HG03159 (cell line): ENCODE measurements at regions not wholly inside any gene's neighbourhood (a gene's known extent, or its start where the extent isn't known, plus 50 kb on each side); places are given as distances from the start of the nearest gene placed in this dataset.
"Not testable (repeated sequence)": the region's sequence is repeated elsewhere in the genome, so short reads cannot be mapped to it uniquely, and the experiment has no call there.

Experiments used
- ATAC-seq: cut with Tn5 transposase; IDR thresholded peaks from one replicate; pipeline ENCODE4 v1.9.1; 2021; ENCODE audit warnings: mild to moderate bottlenecking, moderate library complexity; ENCODE audit not compliant: unreplicated experiment

DNA sequence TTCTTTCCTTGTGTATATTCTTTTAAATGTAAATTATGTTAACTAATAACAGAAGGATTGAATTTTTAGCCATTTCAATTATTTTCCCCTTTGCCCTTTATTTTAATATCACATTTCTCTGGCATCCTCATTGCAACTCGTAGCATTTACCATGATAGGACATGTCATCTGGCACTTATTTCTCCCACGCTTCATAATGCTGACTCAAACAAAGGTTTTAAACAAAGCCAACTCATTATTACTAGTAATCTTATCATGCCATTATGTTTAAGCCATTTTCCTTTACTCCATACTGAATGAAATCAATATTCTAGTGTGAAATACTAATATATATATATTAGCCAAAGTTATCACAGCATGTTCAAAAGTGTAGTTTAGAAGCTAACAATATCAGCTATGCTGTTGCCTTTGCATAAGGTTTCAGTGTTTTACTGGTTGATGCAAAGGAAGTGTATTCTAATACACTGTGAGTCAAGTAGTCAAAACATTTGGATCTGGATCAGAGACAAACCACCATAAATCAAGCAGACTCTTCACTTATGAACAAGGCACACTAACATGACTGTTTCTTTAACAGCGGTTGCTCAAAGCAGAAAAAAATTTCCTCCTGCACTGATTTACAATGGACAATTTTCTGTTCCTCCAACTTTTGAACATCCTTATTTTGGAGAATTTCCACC lies 281.6 kb downstream of the SLC7A11 start:
- no peak for ATAC-seq

DNA sequence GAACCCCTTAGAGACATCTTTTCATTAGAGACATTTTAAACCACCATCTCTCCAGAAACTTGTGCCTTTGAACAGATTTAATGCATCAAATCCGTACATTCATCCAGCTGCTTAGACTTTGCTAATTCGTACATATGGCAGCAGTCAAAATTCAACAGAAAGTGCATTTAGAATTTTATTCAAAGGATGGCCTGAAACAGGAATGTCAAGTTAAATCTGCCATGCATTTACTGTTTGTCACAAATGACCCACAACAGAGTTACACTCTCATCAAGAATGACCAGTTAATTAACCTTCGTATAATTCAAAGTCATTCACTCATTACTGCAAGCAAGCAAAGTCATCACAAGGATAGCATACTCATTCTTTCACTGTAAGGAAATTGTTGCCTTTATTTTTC lies 284.3 kb downstream of the SLC7A11 start:
- no peak for ATAC-seq

DNA sequence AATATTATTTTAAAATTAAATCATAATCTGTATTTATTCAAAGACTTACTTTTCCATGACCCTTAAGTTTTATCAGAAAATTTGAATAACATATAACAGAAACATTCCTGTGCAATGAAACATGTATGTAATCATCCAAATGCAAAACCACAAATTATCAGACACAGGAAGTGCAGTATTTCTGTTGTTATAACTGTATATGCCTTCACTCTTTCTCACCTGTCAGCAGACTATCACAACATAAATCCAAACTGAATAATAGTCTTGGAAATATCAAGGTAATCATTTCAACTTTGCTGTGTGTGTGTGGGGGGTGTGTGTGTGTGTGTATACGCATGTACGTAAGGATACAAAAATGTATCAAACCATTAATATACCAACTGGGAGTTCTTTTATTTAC lies 285.9 kb downstream of the SLC7A11 start:
- ATAC-seq, result no peak

DNA sequence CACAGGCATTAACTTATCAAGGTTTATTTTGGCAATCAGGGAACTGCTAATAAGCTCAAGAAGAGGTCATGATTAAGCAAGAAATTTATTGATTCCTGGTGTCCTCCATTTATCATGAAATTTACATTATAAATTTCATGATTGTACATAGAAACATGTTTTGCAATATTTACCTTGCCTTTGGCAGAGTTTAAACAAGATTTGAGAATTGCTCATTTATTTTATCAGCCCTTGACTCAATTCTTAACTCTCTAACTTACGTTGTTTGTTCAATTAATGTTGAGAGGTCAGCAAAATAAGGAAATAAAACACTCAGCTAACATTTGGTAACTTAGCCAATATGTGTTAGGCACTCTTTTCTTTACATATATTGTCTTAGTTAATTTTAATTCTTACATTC lies 286.6 kb downstream of the SLC7A11 start:
- ATAC-seq, result no peak

DNA sequence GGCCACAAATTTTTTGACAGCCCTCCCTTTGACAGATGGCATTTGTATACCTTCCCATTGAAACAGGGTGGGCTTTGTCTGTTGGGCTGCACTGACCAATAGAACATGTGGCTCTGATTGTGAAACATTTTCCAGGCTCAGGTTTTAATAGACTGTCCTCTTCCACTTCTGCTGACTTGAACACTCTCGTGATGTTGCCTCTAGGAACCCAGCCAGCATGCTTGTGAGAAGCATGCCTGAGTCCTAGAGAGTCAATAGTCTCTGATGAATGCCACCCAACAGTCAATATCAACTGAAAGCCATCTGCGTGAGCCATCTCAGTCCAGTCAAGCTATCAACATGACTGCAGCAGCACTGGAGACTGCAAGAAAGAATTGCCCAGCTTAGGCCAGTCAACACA lies 290.0 kb downstream of the SLC7A11 start:
- ATAC-seq, result no peak

DNA sequence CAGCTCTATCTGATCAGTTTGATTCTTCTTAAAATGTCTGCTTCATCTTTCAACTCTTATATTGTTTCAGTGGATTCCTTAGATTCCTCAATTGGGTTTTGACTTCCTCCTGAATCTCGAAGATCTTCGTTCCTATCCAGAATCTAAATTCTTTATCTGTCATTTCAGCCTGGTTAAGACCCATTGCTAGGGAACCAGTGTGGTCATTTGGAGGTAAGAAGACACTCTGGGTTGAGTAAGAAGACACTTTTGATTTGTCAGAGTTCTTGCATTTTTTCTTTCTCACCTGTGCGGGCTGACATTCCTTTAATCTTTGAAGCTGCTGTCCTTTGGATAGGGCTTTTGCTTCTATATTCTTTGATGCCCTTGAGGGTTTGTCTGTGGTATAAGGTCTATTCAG lies 291.9 kb downstream of the SLC7A11 start:
- no peak for ATAC-seq

DNA sequence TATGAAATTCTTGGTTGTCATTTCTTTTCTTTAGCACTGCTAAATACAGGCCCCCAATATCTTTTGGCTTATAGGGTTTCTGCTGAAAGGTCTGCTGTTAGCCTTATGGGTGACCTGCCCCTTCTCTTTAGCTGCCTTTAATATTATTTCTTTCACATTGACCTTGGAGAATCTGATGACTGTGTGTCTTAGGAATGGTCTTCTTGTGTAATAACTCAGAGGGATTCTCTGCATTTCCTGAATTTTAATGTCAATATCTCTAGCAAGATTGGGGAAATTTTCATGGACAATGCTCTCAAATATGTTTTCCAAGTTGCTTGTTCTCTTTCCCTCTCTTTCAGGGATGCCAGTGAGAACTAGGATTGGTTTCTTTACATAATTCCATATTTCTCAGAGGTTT lies 292.4 kb downstream of the SLC7A11 start:
- ATAC-seq, result no peak

DNA sequence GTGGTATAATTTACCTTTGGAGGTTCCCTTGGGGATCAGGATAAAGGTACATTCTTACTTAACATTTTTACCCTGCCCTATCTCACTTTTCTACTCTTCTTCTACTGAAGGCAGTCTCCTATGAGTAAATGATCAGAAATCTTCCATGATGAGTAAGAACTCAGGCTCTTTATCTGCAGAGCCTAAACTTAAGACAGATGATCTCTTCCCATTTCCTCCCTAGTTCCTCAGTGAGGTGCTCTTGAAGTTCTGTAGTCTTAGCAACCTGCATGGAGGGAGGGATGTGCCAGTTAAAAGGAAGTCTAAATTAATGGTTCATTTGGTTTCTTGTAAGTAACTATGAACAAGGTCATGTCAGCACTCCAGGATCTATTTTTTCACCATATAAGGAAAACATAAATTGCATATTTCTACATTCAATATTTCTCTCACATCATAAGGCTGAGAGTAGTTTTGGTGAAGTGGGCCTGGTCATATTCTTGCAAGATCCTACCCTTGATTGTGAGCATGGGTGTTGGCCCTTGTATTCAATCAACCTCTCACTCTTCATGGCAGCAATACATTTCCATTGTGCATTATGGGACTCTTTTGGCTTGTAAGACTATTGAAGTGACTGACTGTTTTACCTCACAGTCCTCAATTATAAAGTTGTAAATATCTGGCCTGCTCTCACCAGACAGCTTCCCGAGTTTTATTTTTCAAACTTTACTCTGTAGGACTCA lies 295.5 kb downstream of the SLC7A11 start:
- no peak for ATAC-seq

DNA sequence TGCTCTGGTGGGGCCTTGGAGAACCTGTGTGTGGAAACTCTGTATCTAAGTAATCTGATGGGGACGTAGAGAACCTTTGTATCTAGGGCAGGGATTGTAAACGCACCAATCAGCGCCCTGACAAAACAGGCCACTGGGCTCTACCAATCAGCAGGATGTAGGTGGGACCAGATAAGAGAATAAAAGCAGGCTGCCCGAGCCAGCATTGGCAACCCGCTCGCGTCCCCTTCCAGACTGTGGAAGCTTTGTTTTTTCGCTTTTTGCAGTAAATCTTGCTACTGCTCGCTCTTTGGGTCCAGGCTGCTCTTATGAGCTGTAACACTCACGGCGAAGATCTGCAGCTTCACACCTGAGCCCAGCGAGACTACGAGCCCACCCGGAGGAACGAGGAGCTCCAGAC lies 299.3 kb downstream of the SLC7A11 start:
- ATAC-seq, result not testable (repeated sequence)

DNA sequence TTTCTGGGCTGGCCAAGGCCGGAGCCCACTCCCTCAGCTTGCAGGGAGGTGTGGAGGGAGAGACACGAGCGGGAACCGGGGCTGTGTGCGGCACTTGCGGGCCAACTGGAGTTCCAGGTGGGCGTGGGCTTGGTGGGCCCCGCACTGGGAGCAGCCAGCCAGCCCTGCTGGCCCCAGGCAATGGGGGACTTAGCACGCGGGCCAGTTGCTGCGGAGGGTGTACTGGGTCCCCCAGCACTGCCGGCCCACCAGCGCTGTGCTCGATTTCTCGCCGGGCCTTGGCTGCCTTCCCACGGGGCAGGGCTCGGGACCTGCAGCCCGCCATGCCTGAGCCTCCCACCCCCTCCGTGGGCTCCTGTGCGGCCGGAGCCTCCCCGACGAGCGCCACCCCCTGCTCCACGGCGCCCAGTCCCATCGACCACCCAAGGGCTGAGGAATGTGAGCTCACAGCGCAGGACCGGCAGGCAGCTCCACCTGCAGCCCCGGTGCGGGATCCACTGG lies 300.1 kb downstream of the SLC7A11 start:
- ATAC-seq, result not testable (repeated sequence)

DNA sequence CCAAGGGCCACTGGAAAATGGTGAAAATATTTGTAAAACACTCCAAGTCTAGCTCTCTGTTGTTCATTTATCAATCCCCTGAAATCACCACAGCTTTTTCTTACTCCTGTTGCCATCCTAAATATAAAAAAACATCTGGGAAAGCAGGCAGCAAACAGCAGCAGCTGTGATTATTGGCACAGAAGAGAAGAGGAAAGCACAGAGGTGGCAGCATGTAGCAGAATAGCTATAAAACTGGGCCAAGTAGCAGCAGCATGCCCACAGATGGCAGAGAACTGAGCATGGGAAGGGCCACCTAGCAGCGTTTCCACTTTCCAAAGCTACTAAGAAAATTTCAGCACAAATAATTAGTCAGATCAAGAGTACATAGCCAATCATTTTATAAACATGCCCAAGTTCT lies 307.2 kb downstream of the SLC7A11 start:
- ATAC-seq, result no peak

DNA sequence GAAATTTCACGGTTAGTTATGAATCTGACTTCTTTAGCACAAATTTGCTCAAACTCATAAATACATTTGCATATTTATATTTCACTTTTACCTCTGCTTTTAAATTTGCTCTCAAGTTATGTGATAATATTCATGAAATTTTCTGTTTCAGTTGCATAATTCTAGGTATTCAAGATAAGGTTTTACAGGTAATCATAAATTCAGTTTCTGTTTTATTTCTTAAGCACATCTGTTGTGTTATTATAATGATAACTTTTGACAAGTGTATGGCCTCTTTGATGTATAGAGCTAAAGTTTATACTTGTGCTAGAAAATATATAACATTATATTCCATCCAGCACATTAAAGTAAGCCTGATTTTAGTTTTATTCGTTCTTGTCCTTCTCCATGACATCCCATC lies 308.1 kb downstream of the SLC7A11 start:
- ATAC-seq, result no peak

DNA sequence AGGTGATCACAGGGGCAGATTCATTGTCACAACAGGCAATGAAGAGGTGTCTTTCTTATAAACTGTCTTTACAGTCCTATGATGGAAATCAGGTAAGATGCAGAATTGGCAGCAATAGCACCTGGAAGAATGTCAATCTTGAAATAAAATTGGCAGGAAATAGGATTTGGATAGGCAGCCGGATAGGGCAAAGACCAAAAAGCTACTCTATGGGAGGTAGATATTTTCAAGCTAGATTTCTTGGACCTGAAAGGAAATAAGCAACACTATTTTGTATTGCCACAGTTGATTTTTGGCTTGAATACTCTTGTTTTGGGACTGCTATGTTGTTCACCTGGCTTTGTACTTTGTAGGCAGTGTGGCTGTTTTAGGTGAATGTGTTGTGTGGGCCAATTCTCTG lies 314.2 kb downstream of the SLC7A11 start:
- ATAC-seq, result no peak

DNA sequence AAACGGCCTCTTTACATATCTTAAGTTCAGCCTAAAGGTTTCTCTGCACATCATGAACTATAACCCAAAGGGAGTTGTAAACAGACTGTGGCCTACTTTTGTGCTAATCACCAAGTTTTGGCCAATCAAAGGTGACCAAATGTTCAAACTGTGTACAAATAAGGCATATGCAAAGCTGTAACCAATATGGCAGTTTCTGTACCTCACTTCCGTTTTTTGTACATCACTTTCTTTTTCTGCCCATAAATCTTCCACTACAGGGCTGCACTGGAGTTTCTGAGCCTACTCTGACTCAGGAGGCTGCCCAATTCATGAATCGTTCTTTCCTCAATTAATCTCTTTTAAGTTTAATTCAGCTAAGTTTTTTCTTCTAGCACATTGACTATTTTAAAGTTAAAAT lies 318.7 kb downstream of the SLC7A11 start:
- peak; percentile 82 for ATAC-seq

DNA sequence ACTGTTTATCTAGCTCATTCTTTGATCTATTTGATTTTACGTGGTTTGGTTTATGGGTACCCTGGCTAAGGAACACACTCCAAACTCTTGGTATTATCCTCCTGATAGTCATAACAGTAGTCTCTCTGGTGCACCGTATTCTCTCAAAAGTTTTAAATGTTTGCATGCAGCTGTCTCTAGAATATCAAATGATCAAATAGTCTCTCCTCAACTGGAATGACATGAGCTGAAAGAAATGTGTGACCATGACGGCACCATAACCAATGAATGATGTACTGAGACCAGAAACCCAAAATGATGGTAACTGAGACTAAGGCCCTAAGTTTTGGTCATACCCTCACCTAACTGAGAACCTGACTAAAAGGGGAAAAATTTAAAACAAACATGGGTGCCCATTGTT lies 319.4 kb downstream of the SLC7A11 start:
- no peak for ATAC-seq

DNA sequence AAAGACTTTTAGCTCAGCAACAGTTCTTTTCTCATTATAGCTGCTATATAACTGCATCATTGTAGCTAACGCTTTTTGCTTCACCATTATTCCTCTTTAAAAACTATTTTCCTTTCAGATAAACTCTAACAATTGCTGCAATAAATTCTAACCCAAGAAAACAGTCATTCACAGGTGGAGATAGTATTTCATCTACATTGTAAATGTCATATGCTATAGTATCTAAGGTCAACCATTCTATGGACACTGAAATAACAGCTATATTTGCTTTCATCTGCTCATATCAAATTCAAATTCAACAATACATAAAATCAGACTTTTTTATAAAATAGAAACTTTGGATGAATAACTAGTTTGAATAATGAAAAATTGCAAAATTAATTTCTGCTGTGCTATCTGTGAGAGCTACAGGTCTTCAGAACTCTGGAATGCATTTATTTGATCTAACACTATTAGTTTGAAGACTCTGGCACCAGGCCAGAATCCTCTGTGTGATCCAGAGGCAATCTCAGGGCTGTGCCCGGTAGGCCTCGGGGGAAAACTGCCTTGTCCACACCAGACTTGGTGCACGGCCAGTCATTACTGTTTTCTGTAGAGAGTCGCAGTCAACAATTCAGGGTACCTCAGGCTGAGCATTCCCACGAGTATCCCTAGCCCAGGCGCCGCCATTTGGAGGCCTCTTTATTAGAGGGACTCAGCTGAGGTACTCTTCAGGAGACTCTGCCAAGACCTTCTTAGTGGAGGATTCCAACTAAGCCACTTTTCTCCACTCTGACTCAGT lies 332.4 kb downstream of the SLC7A11 start:
- ATAC-seq, result no peak

DNA sequence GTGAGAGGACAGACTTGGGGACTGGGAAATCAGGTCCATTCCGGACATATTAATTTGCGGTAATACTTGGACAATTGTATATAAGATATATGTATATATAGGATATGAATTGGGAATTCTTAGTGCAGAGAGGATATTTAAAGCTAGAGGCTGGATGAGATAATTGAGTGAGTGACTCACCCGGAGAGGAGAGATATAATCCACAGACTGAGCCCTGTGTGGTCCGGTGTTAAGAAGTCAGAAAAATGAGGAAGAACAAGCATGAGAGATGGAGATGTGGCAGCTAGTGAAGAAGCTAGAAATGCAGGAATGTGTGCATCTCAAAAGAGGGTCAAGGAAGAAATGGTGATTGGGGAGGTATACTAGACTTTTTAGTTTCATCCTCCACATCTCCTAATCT lies 336.2 kb downstream of the SLC7A11 start:
- no peak for ATAC-seq

DNA sequence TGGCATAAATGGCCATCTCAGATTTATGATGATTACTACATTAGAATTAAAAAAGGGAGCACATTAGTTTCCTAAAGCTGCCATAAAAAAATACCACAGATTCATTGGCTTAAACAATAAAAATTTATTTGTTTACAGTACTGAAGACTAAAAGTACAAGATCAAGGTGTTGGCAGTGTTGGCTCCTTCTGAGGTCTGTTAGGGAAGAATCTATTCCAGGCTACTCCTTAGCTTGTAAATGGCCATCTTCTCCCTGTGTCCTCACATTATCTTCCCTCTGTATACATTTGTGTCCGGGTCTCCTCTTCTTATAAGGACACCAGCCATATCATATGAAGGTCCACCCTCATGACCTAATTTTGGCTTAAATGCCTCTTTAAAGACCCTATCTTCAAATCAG lies 341.0 kb downstream of the SLC7A11 start:
- no peak for ATAC-seq

DNA sequence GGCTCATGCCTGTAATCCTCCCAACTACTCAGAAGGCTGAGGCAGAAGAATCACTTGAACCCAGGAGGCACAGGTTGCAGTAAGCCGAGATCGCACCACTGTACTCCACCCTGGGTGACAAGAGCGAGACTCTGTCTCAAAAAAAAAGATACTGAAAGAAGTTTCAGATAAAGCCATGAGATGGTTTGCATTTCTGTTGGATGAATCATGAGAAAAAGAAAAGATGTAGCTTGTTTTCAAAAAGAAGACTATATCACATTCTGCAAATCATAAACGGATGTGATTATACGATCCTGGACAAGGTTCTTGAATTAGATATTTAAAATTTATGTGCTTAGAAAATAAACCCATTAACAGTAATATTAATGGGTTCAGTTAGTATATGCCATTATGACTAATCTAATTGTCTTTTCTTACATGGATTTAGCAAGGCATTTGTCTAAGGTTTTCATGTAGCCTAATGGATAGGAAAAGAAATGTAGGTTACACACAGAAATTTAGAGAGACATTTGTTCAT lies 345.9 kb downstream of the SLC7A11 start:
- ATAC-seq, result no peak

DNA sequence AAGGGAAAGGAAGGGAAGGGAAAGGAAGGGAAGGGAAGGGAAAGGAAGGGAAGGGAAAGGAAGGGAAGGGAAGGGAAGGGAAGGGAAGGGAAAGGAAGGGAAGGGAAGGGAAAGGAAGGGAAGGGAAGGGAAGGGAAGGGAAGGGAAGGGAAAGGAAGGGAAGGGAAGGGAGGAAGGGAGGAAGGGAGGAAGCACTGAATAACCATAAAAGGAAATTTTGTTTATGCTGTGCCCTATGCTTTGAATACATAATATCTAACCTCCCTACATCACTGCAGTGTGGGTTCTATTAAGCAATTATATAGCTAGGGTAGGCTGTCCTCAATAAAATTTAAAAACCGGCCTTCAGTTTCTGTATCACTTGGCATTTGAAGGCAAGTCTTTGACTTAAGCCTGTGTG lies 346.6 kb downstream of the SLC7A11 start:
- ATAC-seq, result not testable (repeated sequence)

DNA sequence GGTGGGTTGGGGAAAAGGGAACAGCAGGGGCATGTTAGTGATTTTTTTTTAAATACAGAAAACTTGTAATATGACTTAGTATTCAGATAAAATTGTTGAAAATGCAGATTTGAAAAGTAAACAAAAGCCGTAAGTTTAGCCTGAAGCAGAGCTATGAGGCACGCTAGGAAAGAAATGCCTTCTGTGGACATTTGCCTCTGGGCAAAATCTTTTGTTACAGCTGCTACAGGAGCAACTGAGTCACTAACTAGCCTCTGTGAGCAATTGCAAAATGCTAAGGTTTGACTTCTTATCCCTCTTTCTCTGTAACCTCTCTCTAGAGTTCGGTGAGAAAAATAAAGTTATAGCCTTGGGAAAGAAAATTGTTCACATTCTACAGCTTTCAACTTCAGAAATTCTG lies 350.0 kb downstream of the SLC7A11 start:
- ATAC-seq, result no peak

DNA sequence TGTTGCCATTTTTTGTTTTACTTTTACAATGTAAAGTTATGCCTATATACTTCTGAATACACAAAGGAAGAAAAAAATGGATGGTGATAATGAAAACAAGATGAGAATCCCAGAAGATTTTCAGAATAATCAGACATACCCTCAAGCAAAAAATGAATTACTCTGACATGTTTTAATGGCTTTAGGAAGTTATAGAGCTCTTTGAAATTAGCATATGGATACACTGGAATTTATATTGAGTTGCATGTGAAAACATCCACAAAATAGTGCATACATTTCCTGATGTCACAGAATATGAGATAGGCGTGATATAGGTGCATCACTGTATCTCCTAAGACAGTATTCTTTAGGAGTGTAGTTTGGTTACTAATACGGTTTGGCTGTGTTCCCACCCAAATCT lies 351.3 kb downstream of the SLC7A11 start:
- ATAC-seq, result no peak
